HG03103 (cell line): ENCODE measurements at regions not wholly inside any gene's neighbourhood (a gene's known extent, or its start where the extent isn't known, plus 50 kb on each side); places are given as distances from the start of the nearest gene placed in this dataset.
"Not testable (repeated sequence)": the region's sequence is repeated elsewhere in the genome, so short reads cannot be mapped to it uniquely, and the experiment has no call there.

Source experiments
- ATAC-seq: cut with Tn5 transposase; IDR thresholded peaks from one replicate; pipeline ENCODE4 v1.9.1; 2021; ENCODE audit warnings: low read depth; ENCODE audit not compliant: unreplicated experiment

DNA sequence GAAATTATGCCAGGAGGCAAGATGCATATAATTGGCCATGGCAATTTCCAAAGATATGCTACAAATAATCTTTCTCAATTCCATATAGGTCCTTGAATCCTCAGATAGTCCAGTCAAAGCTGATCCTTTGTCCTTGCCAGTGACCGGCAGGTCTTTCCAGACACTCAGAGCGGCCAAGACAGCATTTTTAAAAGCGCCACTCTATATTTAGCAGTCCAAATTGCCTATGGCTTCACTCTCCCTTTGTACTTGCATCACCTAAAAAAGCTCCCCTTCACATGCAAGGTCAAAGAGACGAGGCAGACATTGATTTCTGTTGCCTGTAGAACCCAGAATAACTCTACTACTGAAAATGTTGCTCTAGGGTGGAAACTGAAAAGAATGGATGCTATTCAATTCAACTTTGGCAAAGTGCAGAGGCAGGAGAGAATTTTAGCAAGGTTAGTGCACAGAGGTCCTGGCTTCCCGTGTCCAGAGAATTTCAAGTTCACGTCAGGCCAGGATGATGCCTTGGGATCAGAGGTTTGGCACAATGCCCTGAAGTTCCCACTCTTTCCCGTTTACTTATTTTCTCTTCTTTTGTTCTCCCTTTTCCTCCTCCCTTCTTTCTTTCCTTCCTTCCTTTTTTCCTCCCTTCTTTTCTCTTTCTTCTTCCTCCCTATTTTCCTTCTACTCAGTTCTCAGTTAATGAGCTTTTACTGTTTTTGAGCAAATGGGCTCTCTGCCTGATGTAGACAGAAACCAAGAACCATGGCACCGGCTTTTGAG lies 108.5 kb downstream of the KCNK1 start:
- no peak for ATAC-seq

DNA sequence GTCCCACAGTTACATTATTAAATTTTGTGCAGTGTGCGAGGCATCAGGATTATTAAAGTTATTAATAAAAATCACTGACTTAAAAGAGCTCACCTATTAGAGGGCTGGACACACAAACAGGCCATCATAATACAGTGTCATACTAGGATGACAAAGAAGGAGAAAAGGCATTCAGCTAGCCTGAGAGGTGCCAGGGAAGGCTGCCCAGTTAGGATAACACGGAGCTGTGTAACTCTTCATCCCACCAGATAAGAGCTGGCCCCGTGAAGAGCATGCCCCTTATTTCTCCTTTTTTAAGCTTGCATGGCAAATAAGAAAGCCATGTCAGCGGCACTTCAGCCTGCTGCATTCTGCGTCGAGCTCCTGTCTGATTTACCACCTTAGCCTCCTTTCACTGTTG lies 109.5 kb downstream of the KCNK1 start:
- ATAC-seq, result no peak

DNA sequence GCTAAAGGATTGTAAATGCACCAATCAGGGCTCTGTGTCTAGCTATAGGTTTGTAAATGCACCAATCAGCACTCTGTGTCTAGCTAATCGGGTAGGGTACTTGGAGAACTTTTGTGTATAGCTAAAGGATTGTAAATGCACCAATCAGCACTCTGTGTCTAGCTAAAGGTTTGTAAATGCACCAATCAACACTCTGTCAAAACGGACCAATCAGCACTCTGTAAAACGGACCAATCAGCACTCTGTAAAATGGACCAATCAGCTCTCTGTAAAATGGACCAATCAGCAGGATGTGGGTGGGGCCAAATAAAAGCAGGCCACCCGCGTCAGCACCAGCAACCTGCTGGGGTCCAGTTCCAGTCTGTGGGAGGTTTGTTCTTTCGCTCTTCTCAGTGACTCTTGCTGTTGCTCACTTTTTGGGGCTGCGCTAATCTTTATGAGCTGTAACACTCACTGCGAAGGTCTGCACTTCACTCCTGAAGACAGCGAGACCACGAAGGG lies 110.3 kb downstream of the KCNK1 start:
- ATAC-seq, result not testable (repeated sequence)

DNA sequence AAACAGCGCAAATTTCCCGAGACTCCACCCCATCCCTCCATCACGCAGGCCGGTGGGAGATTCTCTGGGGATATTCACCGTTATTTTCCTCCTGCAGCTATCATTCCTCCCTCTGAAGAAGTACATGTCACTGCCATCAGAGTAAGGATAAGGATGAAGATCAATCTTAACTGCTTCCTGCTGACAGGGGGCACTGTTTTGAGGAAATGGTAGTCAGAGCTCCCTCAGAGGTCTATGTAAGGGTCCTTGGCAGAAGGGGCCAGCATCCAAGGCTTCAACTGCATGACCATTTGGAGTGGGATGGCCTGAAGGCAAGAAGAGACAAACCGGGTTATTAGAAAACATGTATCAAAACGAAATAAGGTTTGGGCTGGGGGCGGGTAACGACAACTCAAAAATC lies 111.5 kb downstream of the KCNK1 start:
- no peak for ATAC-seq

DNA sequence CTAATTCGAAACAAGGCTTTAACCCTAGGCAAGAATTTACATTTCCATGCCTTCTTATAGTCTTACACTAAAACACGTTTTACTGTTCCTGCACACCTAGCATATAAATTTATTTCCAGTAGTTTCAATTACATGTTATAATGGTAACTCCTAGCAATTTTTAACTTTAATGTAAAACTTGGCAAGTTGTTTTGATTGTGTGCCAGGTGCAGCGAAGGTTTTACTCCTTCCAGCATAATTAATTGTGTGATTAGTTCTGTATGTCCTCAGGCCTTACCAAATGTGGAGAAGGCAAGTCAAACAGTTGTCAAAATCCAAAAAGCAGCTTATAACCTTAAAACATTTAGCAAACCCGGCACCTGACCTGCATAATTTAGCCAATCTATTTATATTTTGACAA lies 114.8 kb downstream of the KCNK1 start:
- ATAC-seq, result no peak

- ATAC-seq, result no peak
Observed at GRCh38 chr1:233730380-233730779, 116.5 kb downstream of the KCNK1 start.

DNA sequence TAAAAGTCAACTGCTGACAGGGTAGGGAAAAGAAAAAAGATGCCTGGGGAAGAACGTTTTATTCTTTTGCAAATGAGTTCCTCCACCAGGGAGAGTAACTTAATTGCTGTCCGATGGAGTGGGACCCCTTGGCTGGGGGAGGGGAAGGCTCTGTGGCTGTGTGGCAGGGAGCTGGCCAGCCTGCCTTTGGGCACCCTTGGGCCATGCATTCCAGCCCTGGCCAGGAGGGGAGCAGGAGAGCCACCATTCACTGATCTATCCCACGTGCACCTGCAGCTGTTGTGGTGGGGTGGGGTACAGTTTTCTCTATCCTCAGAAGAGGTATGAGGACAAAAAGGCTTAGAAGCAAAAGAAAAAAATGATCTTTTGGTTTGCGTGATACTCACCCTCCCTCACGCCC lies 116.9 kb downstream of the KCNK1 start:
- no peak for ATAC-seq

DNA sequence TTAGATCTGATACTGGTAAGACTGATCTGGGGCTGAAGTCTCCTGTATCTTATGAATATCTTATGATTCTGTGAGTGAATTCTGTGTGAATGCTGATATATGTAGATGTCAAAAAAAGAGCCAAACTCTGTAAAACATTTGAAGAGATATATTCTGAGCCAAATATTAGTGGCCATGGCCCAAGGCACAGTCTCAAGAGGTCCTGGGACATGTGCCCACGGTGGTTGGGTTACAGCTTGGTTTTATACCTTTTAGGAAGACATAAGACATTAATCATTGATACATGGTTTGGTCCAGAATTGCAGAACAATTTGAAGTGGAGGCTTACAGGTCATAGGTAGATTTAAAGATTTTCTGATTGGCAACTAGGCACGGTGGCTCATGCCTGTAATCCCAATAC lies 118.3 kb downstream of the KCNK1 start:
- ATAC-seq, result no peak

DNA sequence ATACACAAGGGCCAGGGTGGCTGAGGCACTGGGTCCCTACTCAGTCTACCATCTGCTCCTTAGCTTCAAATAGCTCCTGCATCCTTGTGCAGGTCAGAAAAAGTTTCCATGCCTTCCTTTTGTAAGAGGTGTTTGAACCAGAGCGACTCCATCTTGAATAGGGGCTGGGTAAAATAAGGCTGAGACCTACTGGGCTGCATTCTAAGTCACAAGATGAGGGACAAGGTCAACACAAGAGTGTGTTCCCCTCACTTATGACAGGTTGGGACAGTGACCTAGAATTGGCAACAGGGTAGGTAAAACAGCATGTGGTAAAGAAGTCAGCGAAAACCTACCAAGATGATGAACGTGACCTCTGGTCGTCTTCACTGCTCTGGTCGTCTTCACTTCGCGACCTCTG lies 120.5 kb downstream of the KCNK1 start:
- no peak for ATAC-seq

DNA sequence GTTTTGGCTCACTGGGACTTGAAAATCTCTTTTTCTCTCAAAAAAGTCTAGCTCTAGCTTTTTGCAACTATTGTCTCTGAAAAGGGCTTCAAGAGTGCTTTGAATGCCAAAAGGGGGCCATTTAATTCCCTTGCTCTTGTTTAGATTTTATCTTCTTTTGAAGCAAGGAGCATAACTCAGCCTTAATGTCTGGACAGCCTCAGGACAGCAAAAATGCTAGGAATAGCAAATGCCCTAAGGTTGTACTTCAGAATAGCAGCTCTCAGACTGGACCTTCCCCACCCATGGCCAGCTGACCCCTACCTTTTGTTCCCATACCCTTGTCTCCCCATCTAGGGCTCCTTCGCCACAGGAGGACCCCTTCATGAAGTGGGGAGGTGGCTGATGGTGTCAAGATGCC lies 121.4 kb downstream of the KCNK1 start:
- no peak for ATAC-seq

- no peak for ATAC-seq
Observed at GRCh38 chr1:233735847-233736246, 121.9 kb downstream of the KCNK1 start.

- ATAC-seq, result no peak
Observed at GRCh38 chr1:233737341-233737740, 123.4 kb downstream of the KCNK1 start.

GRCh38 chr1:233738396-233738795 lies 124.5 kb downstream of the KCNK1 start:
- no peak for ATAC-seq

DNA sequence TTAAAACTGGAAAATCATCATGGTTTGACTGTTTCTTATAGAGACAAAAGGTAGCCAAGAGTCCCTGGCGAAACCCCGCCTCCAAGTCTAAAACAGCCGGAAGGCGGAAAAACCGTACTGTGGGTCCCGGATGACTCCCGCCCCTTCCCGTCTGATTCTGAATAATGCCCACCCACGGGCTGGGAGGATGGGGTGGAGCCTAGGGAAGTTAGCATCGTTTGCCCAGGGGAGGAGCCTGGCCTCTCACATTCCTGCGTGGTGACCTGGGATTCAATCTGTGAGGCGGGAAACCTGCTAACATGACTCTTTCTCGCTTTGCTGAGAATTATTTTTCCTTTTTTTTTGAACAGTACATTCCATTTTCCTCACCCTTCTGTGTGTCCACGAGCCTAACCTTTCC lies 124.9 kb downstream of the KCNK1 start:
- no peak for ATAC-seq

DNA sequence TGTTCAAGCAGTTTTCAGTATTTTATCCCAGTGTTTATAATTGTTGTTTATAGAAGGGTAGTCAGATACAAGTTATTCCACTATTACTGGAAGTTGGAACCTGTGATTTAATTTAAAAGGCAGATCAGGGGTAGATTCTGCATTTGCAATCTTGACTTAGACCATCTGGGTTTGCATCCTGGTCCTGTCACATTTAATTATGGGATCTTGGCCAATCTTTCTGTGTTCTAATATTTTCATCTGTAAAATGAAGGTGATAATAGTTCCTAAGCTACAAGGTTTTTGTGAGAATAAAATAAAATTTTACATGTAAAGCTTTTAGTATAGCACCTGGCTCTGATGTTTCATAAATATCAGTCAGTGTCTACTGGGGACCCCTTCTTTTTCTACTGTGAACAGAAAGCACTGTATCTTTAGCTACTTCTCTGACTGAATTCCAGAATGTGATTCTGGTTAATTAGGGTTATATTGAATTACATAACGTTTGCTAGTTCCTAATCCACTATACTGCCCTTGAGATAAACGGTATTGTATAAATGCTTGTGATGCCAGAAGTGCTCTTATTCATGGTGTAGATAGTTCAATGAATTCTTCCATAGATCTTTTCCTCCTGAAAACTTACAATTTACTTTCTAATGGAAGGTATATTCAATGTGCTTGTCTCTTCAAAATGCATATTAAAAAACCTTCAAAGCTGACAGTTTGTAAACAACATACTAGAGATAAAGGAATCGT lies 131.0 kb downstream of the KCNK1 start:
- no peak for ATAC-seq

DNA sequence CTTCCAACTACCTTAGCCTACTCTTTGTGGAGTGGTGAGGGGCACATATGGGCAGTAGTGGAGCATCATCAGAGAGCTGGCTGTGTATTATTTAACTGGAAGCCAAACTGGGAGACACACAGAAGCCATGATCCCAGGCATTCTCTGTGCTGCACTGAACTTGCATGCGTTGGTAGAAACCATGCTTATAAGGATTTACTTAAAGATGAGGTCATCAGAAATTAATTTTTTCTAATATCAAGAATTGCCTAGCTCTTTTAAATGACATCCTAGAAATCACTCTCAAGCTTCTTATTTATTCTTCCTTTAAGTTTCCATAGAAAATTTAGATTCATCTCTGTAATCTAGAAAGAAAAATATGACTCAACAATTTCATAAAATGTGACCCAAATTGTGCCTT lies 136.2 kb downstream of the KCNK1 start:
- no peak for ATAC-seq

GRCh38 chr1:233759665-233760064 lies 144.8 kb upstream of the SLC35F3 start:
- ATAC-seq, result no peak

- ATAC-seq, result not testable (repeated sequence)
Observed at GRCh38 chr1:233764304-233764703, 140.2 kb upstream of the SLC35F3 start.

DNA sequence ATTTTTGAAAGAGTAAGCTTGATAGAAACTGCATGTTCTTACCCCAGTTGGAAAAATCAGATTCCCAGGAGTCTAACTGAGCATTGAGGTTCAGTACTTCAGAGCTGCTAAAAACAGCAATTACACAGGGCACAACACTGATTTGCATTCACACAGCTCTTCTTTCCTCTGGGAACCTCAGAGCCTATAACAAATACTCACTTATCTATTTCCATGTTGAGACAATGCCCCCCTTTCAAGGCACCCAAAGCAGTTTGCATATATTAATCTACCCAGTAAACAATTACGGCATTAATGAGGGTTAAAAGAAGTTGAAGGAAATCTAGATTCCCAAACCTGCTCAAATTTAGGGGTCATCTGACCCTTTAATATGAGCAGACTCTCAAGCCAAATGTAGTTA lies 126.9 kb upstream of the SLC35F3 start:
- ATAC-seq, result no peak

- no peak for ATAC-seq
Observed at GRCh38 chr1:233780049-233780448, 124.4 kb upstream of the SLC35F3 start.

- ATAC-seq, result no peak
Observed at GRCh38 chr1:233782937-233783586, 121.4 kb upstream of the SLC35F3 start.
